Neuronal stem cell (in vitro differentiated cells): ENCODE measurements at regions not wholly inside any gene's neighbourhood (a gene's known extent, or its start where the extent isn't known, plus 50 kb on each side); places are given as distances from the start of the nearest gene placed in this dataset.
A peak's percentile ranks its signal among the peaks of the same experiment; 100 is the strongest.
"Not testable (repeated sequence)": the region's sequence is repeated elsewhere in the genome, so short reads cannot be mapped to it uniquely, and the experiment has no call there.

Source experiments
- DNase-seq: peaks from one replicate; pipeline ENCODE4 v3.0.0-alpha.2; 2013; ENCODE audit warnings: low spot score
- H2AFZ ChIP-seq: one replicate; pipeline ENCODE4 v1.6.1; 2013; ENCODE audit warnings: mild to moderate bottlenecking, low read length, inconsistent platforms
- H2AK5ac ChIP-seq: 2 replicates; pipeline ENCODE4 v1.6.1; 2013; ENCODE audit warnings: low read depth, mild to moderate bottlenecking, inconsistent platforms, low read length, moderate library complexity, mixed read lengths
- H2BK120ac ChIP-seq: 2 replicates; pipeline ENCODE4 v1.6.1; 2013; ENCODE audit warnings: low read depth, mild to moderate bottlenecking, inconsistent platforms, low read length, moderate library complexity, mixed read lengths
- H2BK12ac ChIP-seq: one replicate; pipeline ENCODE4 v1.6.1; 2013; ENCODE audit warnings: low read length, inconsistent platforms
- H2BK15ac ChIP-seq: 2 replicates; pipeline ENCODE4 v1.6.1; 2013; ENCODE audit warnings: mild to moderate bottlenecking, low read length, inconsistent platforms, mixed read lengths
- H2BK5ac ChIP-seq: one replicate; pipeline ENCODE4 v1.6.1; 2013; ENCODE audit warnings: inconsistent platforms, mild to moderate bottlenecking, low read length, moderate library complexity
- H3K14ac ChIP-seq: one replicate; pipeline ENCODE4 v1.6.1; 2013; ENCODE audit warnings: low read length, inconsistent platforms
- H3K18ac ChIP-seq: 2 replicates; pipeline ENCODE4 v1.6.1; 2013; ENCODE audit warnings: low read length, inconsistent platforms
- H3K23ac ChIP-seq: 2 replicates; pipeline ENCODE4 v1.6.1; 2013; ENCODE audit warnings: low read depth, mild to moderate bottlenecking, mixed read lengths, low read length, inconsistent platforms; ENCODE audit not compliant: poor library complexity
- H3K27ac ChIP-seq: replicated peaks from 3 replicates; pipeline ENCODE4 v1.5.1; 2013; ENCODE audit warnings: low read length, inconsistent platforms
- H3K27me3 ChIP-seq, 3 experiments: 2 replicates each; pipeline ENCODE4 v1.6.1; 2013; ENCODE audit warnings: low read length in 3 of 3, mild to moderate bottlenecking in 2 of 3, inconsistent platforms in 1 of 3, low read depth in 1 of 3, mixed read lengths in 1 of 3, moderate library complexity in 1 of 3; ENCODE audit not compliant: control insufficient read depth in 3 of 3, insufficient read depth in 3 of 3
- H3K36me3 ChIP-seq, 2 donors: replicated peaks in 1 of 2; 2 replicates each; pipeline ENCODE4 v1.6.1; 2013; ENCODE audit warnings: low read length in 2 of 2; ENCODE audit not compliant: control insufficient read depth in 2 of 2, insufficient read depth in 2 of 2
- H3K4ac ChIP-seq: 2 replicates; pipeline ENCODE4 v1.6.1; 2013; ENCODE audit warnings: inconsistent platforms, mild to moderate bottlenecking, low read length, moderate library complexity
- H3K4me1 ChIP-seq, 2 donors: 1 replicate in 1 of 2; 2 replicates in 1 of 2; pipeline ENCODE4 v1.6.1; 2013; ENCODE audit warnings: low read length in 2 of 2, low read depth in 1 of 2; ENCODE audit not compliant: control insufficient read depth in 2 of 2, insufficient read depth in 1 of 2
- H3K4me2 ChIP-seq: one replicate; pipeline ENCODE4 v1.6.1; 2013; ENCODE audit warnings: mild to moderate bottlenecking, low read length, inconsistent platforms; ENCODE audit not compliant: insufficient read depth, poor library complexity, severe bottlenecking
- H3K4me3 ChIP-seq, 2 donors: 2 replicates each; pipeline ENCODE4 v1.5.1; 2013; ENCODE audit warnings: low read length in 2 of 2, mild to moderate bottlenecking in 2 of 2, inconsistent platforms in 1 of 2, moderate library complexity in 1 of 2
- H3K79me1 ChIP-seq: one replicate; pipeline ENCODE4 v1.6.1; 2013; ENCODE audit warnings: low read depth, mild to moderate bottlenecking, inconsistent platforms, low read length, moderate library complexity
- H3K9ac ChIP-seq: one replicate; pipeline ENCODE4 v1.6.1; 2013; ENCODE audit warnings: mild to moderate bottlenecking, low read depth, low read length, inconsistent platforms; ENCODE audit not compliant: poor library complexity
- H3K9me3 ChIP-seq, 2 donors: replicated peaks in 1 of 2; 2 replicates each; pipeline versions ENCODE3 to v1.6.1; 2013; ENCODE audit warnings: low read length in 2 of 2, mild to moderate bottlenecking in 2 of 2, inconsistent platforms in 1 of 2, low read depth in 1 of 2, mixed read lengths in 1 of 2, moderate library complexity in 1 of 2; ENCODE audit not compliant: control insufficient read depth in 2 of 2, insufficient read depth in 1 of 2
- H4K8ac ChIP-seq: one replicate; pipeline ENCODE4 v1.6.1; 2013; ENCODE audit warnings: low read depth, mild to moderate bottlenecking, inconsistent platforms, low read length, moderate library complexity
- H4K91ac ChIP-seq: one replicate; pipeline ENCODE4 v1.6.1; 2013; ENCODE audit warnings: low read length, low read depth, mild to moderate bottlenecking, inconsistent platforms; ENCODE audit not compliant: poor library complexity
- WGBS, 2 donors: extraction: QIAGEN DNeasy Blood & Tissue Kit; methylation state at CpG; one replicate each; pipeline ENCODE4 v1.1.7; 2013; ENCODE audit warnings: missing lambda C conversion rate in 2 of 2, mixed read lengths in 1 of 2; ENCODE audit not compliant: insufficient read length in 2 of 2, insufficient replicate concordance in 1 of 2; ENCODE audit errors: extremely low coverage in 2 of 2; 5-methylcytosine and 5-hydroxymethylcytosine counted together

DNA sequence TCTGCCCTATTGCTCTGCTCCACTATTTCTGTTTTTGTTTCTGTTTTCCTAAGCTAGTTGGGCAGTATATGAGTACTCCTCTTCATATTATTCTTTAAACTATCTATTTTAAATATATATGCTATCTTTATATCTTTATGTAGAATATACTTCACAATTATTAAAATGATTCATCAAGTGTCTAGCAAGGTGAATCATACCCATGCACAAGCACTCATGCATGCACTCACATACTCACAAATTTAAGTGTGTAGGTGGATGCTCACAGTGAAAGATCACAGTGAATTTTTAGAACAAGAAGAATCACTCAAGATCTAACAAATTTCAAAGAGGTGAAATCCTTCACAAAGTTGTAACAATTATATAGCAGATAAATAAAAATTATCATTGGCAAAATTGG, 435.6 kb upstream of the SLITRK5 start:
- Histone ChIP-seq H3K14ac (no peak overlapping the region), H3K79me1 (no peaks in the 10 kb centered on the region), H3K4me3 (no peak overlapping the region), H2AFZ (no peak overlapping the region), H2BK120ac (no peak overlapping the region), H3K36me3 (no peaks in the 10 kb centered on the region), H3K4me2 (no peak overlapping the region), H2BK15ac (no peak overlapping the region), H2BK5ac (no peak overlapping the region), H3K9ac (no peak overlapping the region), H3K23ac (no peak overlapping the region), H3K27me3 (no peaks in the 10 kb centered on the region), H3K9me3 (no peaks in the 10 kb centered on the region), H2AK5ac (no peak overlapping the region), H3K18ac (no peak overlapping the region), H3K4me1 (no peaks in the 10 kb centered on the region), H3K4ac (no peak overlapping the region), H3K27ac (no peak overlapping the region), H2BK12ac (no peak overlapping the region), H4K8ac (no peak overlapping the region), H4K91ac (no peak overlapping the region)
- DNase-seq = no peak

DNA sequence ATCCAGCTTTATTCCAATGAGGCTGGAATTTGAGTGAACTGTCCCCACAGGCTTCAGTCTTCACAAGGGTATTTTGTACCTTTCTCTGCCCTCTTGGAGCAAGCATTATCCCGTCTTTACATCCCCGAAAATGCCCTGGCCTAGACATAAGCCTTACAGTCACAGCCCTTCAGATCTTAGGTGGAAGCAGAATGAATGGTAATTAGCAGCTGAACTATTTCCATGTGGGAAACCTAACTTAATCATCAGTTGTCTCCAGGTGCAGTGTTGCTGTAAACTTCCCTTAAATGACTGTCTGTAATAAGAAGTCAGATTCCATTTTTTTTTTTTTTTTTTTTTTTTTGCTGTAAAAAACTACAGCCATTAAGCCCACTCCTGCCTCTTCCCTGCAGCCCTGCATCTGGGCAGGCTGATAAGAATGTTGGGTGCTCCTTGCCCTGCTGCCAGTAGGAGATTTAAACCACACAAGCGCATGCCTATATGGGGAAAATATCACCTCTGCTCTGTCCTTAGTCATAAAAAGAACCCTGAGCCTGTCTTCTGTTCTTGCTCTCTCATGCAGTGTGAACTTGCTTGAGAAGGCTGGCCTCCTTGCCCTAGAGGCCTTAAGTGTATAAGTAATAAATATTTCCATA, 426.8 kb upstream of the SLITRK5 start:
- Histone ChIP-seq H3K23ac (no peak overlapping the region), H3K4me1 (peaks cover 0 to 1% of the 10 kb centered on the region in 2 donors), H2BK12ac (no peak overlapping the region), H2BK5ac (no peak overlapping the region), H3K27ac (no peak overlapping the region), H3K27me3 (no peaks in the 10 kb centered on the region), H3K4me2 (no peak overlapping the region), H2AFZ (peak overlapping the region; percentile 74), H3K18ac (no peak overlapping the region), H4K91ac (no peak overlapping the region), H3K36me3 (no peaks in the 10 kb centered on the region), H3K9me3 (peaks cover 0 to 3% of the 10 kb centered on the region in 2 donors), H2AK5ac (no peak overlapping the region), H2BK15ac (no peak overlapping the region), H3K79me1 (no peaks in the 10 kb centered on the region), H4K8ac (no peak overlapping the region), H3K4me3 (no peak overlapping the region), H3K14ac (no peak overlapping the region), H2BK120ac (no peak overlapping the region), H3K4ac (no peak overlapping the region), H3K9ac (no peak overlapping the region)
- no CpG with 5 or more reads among the region's 3 CpGs for WGBS, 2 donors
- no peak for DNase-seq

DNA sequence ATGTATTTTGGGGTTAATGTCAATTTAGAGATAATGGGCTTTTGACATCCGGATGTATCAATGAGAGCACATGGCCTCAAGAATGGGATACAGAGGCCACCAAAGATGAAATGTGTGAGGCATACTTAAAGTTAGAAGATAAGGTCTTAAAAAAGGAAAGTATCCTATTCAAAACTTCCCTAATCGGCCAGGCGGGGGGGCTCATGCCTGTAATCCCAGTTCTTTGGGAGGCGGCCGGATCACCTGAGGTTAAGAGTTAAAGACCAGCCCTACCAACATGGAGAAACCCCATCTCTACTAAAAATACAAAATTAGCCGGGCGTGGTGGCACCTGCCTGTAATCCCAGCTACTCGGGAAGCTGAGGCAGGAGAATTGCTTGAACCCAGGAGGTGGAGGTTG, 421.3 kb upstream of the SLITRK5 start:
- not testable (repeated sequence) for H3K27me3 ChIP-seq, H2BK5ac ChIP-seq, H2BK15ac ChIP-seq, H3K4me2 ChIP-seq, H2BK120ac ChIP-seq, H3K9ac ChIP-seq, H3K14ac ChIP-seq, H2AFZ ChIP-seq, H4K91ac ChIP-seq, H2BK12ac ChIP-seq, H2AK5ac ChIP-seq, H4K8ac ChIP-seq, H3K79me1 ChIP-seq, H3K23ac ChIP-seq, H3K27ac ChIP-seq, H3K4me3 ChIP-seq, DNase-seq, H3K9me3 ChIP-seq, H3K36me3 ChIP-seq, H3K4ac ChIP-seq, H3K4me1 ChIP-seq, H3K18ac ChIP-seq
- no CpG with 5 or more reads among the region's 8 CpGs for WGBS, 2 donors

DNA sequence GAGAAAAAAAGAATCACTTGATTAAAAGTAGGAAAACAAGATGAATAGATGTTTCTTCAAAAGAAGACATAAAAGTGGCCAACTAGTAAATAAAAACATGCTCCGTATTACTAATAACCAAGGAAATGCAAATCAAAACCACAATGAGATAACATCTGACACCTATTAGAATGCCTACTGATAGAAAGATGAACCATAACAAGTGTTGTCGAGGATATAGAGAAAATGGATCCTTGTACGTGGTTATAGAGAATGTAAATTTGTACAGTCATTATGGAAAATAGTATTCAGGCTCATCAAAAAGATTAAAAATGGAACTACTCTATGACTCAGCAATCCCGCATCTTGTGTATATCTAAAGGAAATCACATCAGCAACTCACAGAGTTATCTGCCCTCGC, 415.8 kb upstream of the SLITRK5 start:
- no peak overlapping the region for H2AFZ ChIP-seq
- no peak overlapping the region for H3K9ac ChIP-seq
- H3K79me1 ChIP-seq = no peaks in the 10 kb centered on the region
- peaks cover 0 to 5% of the 10 kb centered on the region in 2 donors for H3K9me3 ChIP-seq
- WGBS, 2 donors = no CpG with 5 or more reads among the region's 5 CpGs
- no peak overlapping the region for H2AK5ac ChIP-seq
- H3K14ac ChIP-seq = no peak overlapping the region
- no peaks in the 10 kb centered on the region for H3K4me1 ChIP-seq
- no peak overlapping the region for H3K18ac ChIP-seq
- H3K23ac ChIP-seq = no peak overlapping the region
- H4K8ac ChIP-seq = no peak overlapping the region
- no peak overlapping the region for H2BK120ac ChIP-seq
- H3K4ac ChIP-seq = no peak overlapping the region
- H3K4me3 ChIP-seq = no peak overlapping the region
- H3K27ac ChIP-seq = no peak overlapping the region
- DNase-seq = no peak
- no peak overlapping the region for H4K91ac ChIP-seq
- H3K4me2 ChIP-seq = no peak overlapping the region
- no peaks in the 10 kb centered on the region for H3K27me3 ChIP-seq
- no peak overlapping the region for H2BK12ac ChIP-seq
- no peaks in the 10 kb centered on the region for H3K36me3 ChIP-seq
- no peak overlapping the region for H2BK15ac ChIP-seq
- no peak overlapping the region for H2BK5ac ChIP-seq
